HG03135 (cell line): ENCODE measurements at regions not wholly inside any gene's neighbourhood (a gene's known extent, or its start where the extent isn't known, plus 50 kb on each side); places are given as distances from the start of the nearest gene placed in this dataset.
"Not testable (repeated sequence)": the region's sequence is repeated elsewhere in the genome, so short reads cannot be mapped to it uniquely, and the experiment has no call there.

Experiments
- ATAC-seq: cut with Tn5 transposase; IDR thresholded peaks from one replicate; pipeline ENCODE4 v1.9.1; 2021; ENCODE audit warnings: mild to moderate bottlenecking, moderate library complexity; ENCODE audit not compliant: unreplicated experiment

GRCh38 chr2:83221258-83221657, 1237.8 kb downstream of the SUCLG1 start:
- ATAC-seq = no peak

- no peak for ATAC-seq
Measured at GRCh38 chr2:83217854-83218253, 1241.2 kb downstream of the SUCLG1 start.

GRCh38 chr2:83196225-83196624, 1262.9 kb downstream of the SUCLG1 start:
- no peak for ATAC-seq

- no peak for ATAC-seq
Measured at GRCh38 chr2:83191316-83191715, 1267.8 kb downstream of the SUCLG1 start.

GRCh38 chr2:83186105-83186760, 1272.8 kb downstream of the SUCLG1 start:
- ATAC-seq = no peak

GRCh38 chr2:83180862-83181530, 1278.1 kb downstream of the SUCLG1 start:
- not testable (repeated sequence) for ATAC-seq

- no peak for ATAC-seq
Measured at GRCh38 chr2:83176539-83176938, 1282.5 kb downstream of the SUCLG1 start.

GRCh38 chr2:83172841-83173240, 1286.2 kb downstream of the SUCLG1 start:
- no peak for ATAC-seq

- no peak for ATAC-seq
Measured at GRCh38 chr2:83168377-83168776, 1290.7 kb downstream of the SUCLG1 start.

- ATAC-seq = no peak
Measured at GRCh38 chr2:83162421-83162820, 1296.7 kb downstream of the SUCLG1 start.

- no peak for ATAC-seq
Measured at GRCh38 chr2:83160571-83160970, 1298.5 kb downstream of the SUCLG1 start.

- ATAC-seq = no peak
Measured at GRCh38 chr2:83155826-83156225, 1303.3 kb downstream of the SUCLG1 start.

GRCh38 chr2:83143946-83144345, 1315.1 kb downstream of the SUCLG1 start:
- ATAC-seq = no peak

GRCh38 chr2:83142934-83143333, 1316.1 kb downstream of the SUCLG1 start:
- no peak for ATAC-seq

GRCh38 chr2:83115606-83116005, 1343.5 kb downstream of the SUCLG1 start:
- no peak for ATAC-seq

- no peak for ATAC-seq
Measured at GRCh38 chr2:83115155-83115554, 1343.9 kb downstream of the SUCLG1 start.

GRCh38 chr2:83113953-83114352, 1345.1 kb downstream of the SUCLG1 start:
- no peak for ATAC-seq

GRCh38 chr2:83112858-83113257, 1346.2 kb downstream of the SUCLG1 start:
- no peak for ATAC-seq

- no peak for ATAC-seq
Measured at GRCh38 chr2:83109284-83109683, 1349.8 kb downstream of the SUCLG1 start.

GRCh38 chr2:83106853-83107252, 1352.2 kb downstream of the SUCLG1 start:
- ATAC-seq = no peak

GRCh38 chr2:83104202-83104601, 1354.9 kb downstream of the SUCLG1 start:
- ATAC-seq = no peak

- no peak for ATAC-seq
Measured at GRCh38 chr2:83103613-83104012, 1355.5 kb downstream of the SUCLG1 start.

GRCh38 chr2:83089051-83089450, 1370.0 kb downstream of the SUCLG1 start:
- not testable (repeated sequence) for ATAC-seq
